Calu3 (cell line): ENCODE measurements at regions not wholly inside any gene's neighbourhood (a gene's known extent, or its start where the extent isn't known, plus 50 kb on each side); places are given as distances from the start of the nearest gene placed in this dataset.

Experiments used
- BruUV-seq: library from RNA; stranded (reverse); fragments of 400-500 nt; replicated peaks from 2 replicates; lab custom pipeline; 2021; lab: Mats Ljungman, UMichigan
- CTCF ChIA-PET: fragments of 300-600 bp; sonication (Branson Sonifier 250); formaldehyde crosslinking; loops from one replicate; lab custom pipeline; 2022; ENCODE audit warnings: antibody characterized with exemption; lab: Charles Lee
- DNase-seq: peaks from one replicate; pipeline ENCODE4 v3.0.0; 2022
- H3K27ac Mint-ChIP-seq: one replicate; pipeline ENCODE4 v1.8.0; 2022; ENCODE audit warnings: mixed read lengths; ENCODE audit not compliant: unreplicated experiment
- H3K27me3 Mint-ChIP-seq: one replicate; pipeline ENCODE4 v1.8.0; 2022; ENCODE audit warnings: mixed read lengths; ENCODE audit not compliant: unreplicated experiment
- H3K36me3 Mint-ChIP-seq: one replicate; pipeline ENCODE4 v1.8.0; 2022; ENCODE audit warnings: mild to moderate bottlenecking, moderate library complexity, mixed read lengths; ENCODE audit not compliant: insufficient read depth, unreplicated experiment
- H3K4me1 Mint-ChIP-seq: one replicate; pipeline ENCODE4 v1.8.0; 2022; ENCODE audit warnings: mild to moderate bottlenecking, low read depth, mixed read lengths; ENCODE audit not compliant: unreplicated experiment
- H3K4me3 Mint-ChIP-seq: one replicate; pipeline ENCODE4 v1.8.0; 2022; ENCODE audit warnings: mild to moderate bottlenecking, low read depth, moderate library complexity, mixed read lengths; ENCODE audit not compliant: unreplicated experiment
- H3K9me3 Mint-ChIP-seq: one replicate; pipeline ENCODE4 v1.8.0; 2022; ENCODE audit warnings: low read depth, mixed read lengths; ENCODE audit not compliant: unreplicated experiment
- CTCF ChIP-seq: fragments of 200-600 bp; IDR thresholded peaks from one replicate; pipeline ENCODE4 v1.8.0; 2022; ENCODE audit warnings: antibody characterized with exemption; ENCODE audit not compliant: unreplicated experiment
- intact Hi-C: fragments of 100-400 bp; cut with micrococcal nuclease; formaldehyde crosslinking; loops from one replicate; pipeline ENCODE4 v1.10.0; 2022; ENCODE audit not compliant: unreplicated experiment

GRCh38 chr10:125473143-125473793 lies 209.7 kb downstream of the TEX36 start:
- no TSS peak for BruUV-seq
- H3K36me3 Mint-ChIP-seq: no peaks in the 10 kb centered on the region
- no peak for DNase-seq
- TF ChIP-seq CTCF: no peak
- H3K4me3 Mint-ChIP-seq: no peak overlapping the region
- H3K27ac Mint-ChIP-seq: no peak overlapping the region
- intact Hi-C loops: no loop called here
- peaks cover 53% of the 10 kb centered on the region for H3K27me3 Mint-ChIP-seq
- CTCF ChIA-PET: no interaction called here
- no peaks in the 10 kb centered on the region for H3K4me1 Mint-ChIP-seq
- H3K9me3 Mint-ChIP-seq: no peaks in the 10 kb centered on the region

GRCh38 chr10:125472010-125472607 lies 210.9 kb downstream of the TEX36 start:
- CTCF ChIA-PET: no interaction called here
- Mint-ChIP-seq H3K27me3 (peaks cover 64% of the 10 kb centered on the region), H3K4me1 (no peaks in the 10 kb centered on the region), H3K27ac (no peak overlapping the region), H3K4me3 (no peak overlapping the region), H3K9me3 (no peaks in the 10 kb centered on the region), H3K36me3 (no peaks in the 10 kb centered on the region)
- no peak for DNase-seq
- no peak for TF ChIP-seq CTCF
- intact Hi-C loops: no loop called here
- BruUV-seq: no TSS peak

- Mint-ChIP-seq H3K9me3 (no peaks in the 10 kb centered on the region), H3K36me3 (no peaks in the 10 kb centered on the region), H3K27me3 (peaks cover 75% of the 10 kb centered on the region), H3K4me3 (no peak overlapping the region), H3K27ac (no peak overlapping the region), H3K4me1 (no peaks in the 10 kb centered on the region)
- TF ChIP-seq CTCF: no peak
- no TSS peak for BruUV-seq
- CTCF ChIA-PET: no interaction called here
- DNase-seq: no peak
- intact Hi-C loops: no loop called here
These were observed 214.7 kb downstream of the TEX36 start for GRCh38 chr10:125468278-125468677.

GRCh38 chr10:125466685-125467084 lies 216.3 kb downstream of the TEX36 start:
- intact Hi-C loops: no loop called here
- no TSS peak for BruUV-seq
- TF ChIP-seq CTCF: no peak
- H3K4me3 Mint-ChIP-seq: no peak overlapping the region
- CTCF ChIA-PET: no interaction called here
- peaks cover 64% of the 10 kb centered on the region for H3K27me3 Mint-ChIP-seq
- no peak overlapping the region for H3K27ac Mint-ChIP-seq
- DNase-seq: no peak
- H3K36me3 Mint-ChIP-seq: no peaks in the 10 kb centered on the region
- no peaks in the 10 kb centered on the region for H3K9me3 Mint-ChIP-seq
- no peaks in the 10 kb centered on the region for H3K4me1 Mint-ChIP-seq
